ENCODE measurements at regions not wholly inside any gene's neighbourhood (a gene's known extent, or its start where the extent isn't known, plus 50 kb on each side); places are given as distances from the start of the nearest gene placed in this dataset.
"Not testable (repeated sequence)": the region's sequence is repeated elsewhere in the genome, so short reads cannot be mapped to it uniquely, and the experiment has no call there.

- no peak for DNase-seq
Measured at GRCh38 chr5:42089705-42090104, 164.6 kb downstream of the FBXO4 start.

DNA sequence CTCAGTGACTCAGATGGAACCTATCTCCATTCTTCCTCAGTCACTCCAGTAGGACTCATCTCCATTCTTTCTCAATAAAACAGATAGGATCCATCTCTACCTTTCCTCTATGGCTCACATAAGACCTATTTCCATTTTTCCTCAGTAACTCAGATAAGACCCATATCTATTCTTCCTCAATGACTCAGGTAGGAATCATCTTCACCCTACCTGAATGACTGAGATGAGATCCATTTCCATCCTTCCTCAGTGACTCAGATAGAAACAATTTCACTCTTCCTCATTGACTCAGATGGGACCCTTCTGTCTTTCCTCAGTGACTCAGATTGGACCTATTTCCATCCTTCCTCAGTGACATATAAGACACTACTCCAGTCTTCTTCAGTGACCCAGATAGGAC, 165.1 kb downstream of the FBXO4 start:
- DNase-seq = no peak

- DNase-seq = not testable (repeated sequence)
Measured at GRCh38 chr5:42099846-42100245, 174.8 kb downstream of the FBXO4 start.

DNA sequence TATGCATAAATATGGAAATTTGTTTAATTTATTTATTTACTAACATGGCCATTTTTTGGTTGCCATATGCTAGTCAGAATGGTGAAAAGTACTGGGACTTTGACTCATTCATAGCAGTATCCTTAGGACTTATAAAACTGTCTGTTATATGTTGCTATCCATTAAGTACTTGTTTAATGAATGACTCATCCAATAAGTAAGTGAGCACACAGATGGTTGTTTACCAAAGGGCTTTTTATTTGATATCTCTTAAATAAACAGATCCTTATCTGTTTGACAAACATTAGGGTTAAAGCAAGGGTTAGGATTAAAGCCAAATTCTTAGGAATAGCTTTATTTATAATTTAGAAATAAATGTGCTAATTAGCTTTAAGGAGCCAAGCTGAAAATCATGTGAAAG, 183.4 kb downstream of the FBXO4 start:
- DNase-seq = no peak

DNA sequence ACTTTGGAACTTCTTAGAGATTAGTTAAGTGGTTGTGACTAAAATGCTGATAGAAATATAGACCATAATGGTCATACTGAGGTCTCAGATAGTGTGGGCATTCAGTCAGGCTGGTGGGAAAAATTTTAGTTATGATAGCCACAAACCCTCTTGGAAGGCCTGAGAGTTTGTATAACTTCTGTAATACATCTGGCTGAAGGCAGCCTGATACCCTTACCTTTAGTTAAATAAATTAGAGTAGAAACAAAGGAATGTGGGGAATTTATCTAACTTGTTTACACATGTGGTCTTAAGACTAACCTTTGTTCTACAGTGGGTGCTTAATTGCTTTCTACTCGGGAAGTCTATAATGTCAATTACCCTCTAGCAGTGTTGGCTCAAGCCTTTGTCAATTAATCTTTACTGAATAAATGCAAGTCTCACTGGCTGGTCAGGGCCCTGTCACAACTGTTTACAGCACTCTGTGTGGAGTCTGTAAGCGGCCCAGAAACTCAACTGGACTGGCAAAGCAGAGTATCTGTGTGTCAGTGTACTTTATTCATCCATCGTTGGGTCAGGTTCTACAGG, 184.0 kb downstream of the FBXO4 start:
- no peak for DNase-seq

GRCh38 chr5:42115721-42116120, 190.6 kb downstream of the FBXO4 start:
- not testable (repeated sequence) for DNase-seq

GRCh38 chr5:42120070-42120469, 195.0 kb downstream of the FBXO4 start:
- no peak for DNase-seq

DNA sequence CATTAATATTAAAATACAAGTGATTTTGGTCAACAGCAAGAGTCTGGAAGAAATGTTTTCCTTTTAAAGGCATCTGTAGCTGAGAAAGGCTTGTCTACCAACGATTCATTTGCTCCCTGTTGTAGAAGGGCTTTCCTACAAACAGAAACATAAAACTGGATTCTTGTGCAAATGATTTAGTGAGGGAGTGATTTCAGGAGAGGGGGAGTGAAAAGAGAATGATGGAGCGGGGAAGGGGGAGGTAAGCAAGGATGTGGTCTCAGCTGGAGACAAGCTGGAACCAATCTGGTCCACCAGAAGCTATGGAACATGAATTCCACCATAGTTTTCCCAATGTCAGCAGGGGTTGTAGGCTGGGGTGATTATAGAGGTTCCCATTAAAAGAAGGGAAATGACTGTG, 196.3 kb downstream of the FBXO4 start:
- DNase-seq = no peak

DNA sequence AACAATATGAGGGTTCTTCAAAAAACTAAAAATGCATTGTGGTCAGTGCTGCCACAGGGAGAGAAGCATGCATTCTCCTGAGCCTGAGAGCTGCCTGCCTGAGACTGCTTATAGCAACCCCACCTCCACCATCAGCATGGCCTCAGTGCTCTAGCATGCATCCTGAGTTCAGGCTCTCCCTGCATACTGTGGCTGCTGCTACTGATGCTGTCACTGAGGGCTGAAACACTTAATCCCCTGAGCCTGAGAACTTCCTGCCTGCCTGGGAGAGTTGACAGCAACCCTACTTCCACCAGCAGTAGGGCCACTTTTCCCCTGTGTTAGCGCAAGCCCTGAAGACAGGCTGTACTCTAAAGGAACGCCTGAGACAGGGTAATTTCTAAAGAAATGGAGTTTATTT, 206.0 kb downstream of the FBXO4 start:
- no peak for DNase-seq

- no peak for DNase-seq
Measured at GRCh38 chr5:42143361-42143760, 218.3 kb downstream of the FBXO4 start.

GRCh38 chr5:42148813-42149212, 223.7 kb downstream of the FBXO4 start:
- DNase-seq = no peak

DNA sequence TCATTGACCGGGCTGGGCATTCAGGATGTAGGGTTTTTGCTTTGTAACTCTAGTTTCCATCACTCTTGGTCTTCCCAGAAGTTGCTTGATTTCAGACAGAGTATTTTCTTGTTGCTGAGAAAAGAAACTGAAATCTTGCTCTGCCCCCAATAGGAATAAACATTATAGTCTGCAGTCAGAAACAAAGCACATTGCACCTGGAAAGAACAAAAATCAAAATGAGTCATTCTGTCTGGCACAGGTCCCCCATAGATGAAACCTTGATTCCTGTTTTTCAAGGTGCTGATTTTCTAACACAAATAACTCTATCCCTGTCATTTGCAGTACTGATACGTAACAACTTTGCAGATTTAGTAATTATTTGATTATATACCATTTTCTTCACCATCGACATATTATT, 232.1 kb downstream of the FBXO4 start:
- DNase-seq = no peak

GRCh38 chr5:42163083-42163482, 238.0 kb downstream of the FBXO4 start:
- DNase-seq = no peak

DNA sequence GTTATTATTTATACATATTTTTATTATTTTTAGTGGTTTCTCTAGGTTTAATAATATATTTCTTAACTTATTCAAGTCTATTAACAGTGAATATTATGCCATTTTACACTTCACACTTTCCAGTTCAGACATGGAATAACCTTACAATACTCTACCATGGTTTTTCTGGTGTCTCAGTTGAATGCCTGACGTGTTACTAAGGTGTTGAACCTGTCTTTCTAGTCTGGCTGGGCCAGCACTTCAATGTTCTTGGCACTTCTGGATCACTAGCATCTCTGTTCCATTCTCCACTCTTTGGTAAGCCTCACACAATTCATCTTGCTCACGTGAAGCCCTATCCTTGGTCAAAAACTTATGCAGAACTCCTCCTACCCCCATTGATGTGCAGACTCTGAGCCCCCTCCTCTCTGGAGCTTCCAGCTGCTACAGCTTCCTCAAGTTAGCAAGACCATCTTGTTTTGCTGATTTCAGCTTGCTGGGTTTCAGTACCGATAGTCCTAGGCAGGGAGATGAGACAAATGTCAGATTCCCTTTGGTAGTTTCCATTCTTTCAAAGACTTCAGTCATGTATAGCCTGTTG, 243.1 kb downstream of the FBXO4 start:
- DNase-seq = no peak

- DNase-seq = not testable (repeated sequence)
Measured at GRCh38 chr5:42176118-42176517, 247.1 kb upstream of the GHR start.

- DNase-seq = not testable (repeated sequence)
Measured at GRCh38 chr5:42179843-42180242, 243.4 kb upstream of the GHR start.

DNA sequence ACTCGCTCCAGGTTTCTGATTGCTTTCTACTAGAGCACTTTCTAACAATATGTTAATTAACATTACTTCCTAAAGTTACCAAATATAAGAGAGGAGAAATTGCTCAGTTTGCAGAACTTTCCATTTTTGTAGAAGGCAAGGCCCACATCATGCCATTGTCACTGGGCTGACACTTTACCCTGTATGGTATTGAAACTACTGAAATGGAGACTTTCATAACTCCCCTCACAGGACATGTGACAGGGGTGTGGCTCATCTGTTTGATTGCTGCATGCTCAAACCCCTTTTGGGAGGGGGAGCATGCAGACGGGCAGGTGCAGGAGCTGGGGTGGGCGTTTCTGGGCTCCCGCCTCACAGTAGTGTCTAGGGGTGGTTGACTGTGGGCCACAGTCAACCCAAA, 206.3 kb upstream of the GHR start:
- no peak for DNase-seq

DNA sequence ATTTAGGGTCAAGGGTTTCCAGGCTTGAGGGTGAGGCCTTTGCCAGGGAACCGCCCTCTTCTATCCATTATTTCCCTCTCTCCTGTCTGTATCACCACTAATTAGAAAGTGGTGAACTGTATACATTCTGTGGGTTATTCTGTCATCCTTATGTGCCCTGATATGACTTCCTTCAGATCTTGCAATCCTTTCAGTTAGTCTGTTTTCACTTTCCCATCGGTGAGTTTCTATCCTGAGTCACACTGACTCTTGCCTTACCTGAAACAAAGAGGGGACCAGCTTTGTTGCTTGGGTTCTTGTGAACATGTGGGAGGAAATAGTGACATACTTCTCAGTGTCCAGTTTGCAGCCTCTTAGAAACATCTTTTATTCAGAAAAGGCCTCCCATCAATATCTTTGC, 205.4 kb upstream of the GHR start:
- DNase-seq = no peak

DNA sequence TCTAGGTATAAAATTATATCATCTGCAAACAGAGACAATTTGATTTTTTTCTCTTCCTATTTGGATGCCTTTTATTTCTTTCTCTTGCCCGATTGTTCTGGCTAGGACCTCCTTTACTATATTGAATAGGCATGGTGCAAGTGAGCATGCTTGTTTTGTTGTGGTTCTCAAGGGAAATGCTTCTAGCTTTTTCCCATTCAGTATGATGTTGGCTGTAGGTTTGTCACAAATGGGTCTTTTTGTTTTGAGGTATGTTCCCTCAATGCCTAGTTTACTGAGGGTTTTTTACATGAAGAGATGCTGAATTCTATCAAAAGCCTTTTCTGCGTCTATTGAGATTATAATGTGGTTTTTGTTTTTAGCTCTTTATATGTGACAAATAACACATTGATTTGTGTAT, 198.2 kb upstream of the GHR start:
- no peak for DNase-seq

DNA sequence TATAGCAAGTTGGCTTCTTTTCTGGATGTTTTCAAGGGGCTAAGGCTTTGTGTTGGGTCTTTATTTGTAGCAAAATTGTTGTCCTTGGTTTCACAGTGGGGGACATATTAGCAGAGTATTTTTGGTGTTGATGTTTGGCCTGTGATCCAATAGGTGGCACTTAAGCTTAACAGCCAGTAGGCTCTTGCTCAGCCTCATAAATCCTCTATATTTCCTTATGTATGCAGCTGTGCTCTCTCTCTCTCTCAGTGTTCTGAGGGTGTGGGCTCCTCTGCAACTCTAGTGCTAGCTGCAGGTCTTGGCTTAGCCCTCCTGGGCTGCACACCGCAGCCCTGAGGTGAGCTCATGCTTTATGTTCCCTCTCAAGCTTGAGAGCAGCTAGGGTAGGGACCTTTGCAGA, 195.0 kb upstream of the GHR start:
- no peak for DNase-seq

- DNase-seq = no peak
Measured at GRCh38 chr5:42230839-42231238, 192.4 kb upstream of the GHR start.

GRCh38 chr5:42235241-42235640, 188.0 kb upstream of the GHR start:
- DNase-seq = no peak

DNA sequence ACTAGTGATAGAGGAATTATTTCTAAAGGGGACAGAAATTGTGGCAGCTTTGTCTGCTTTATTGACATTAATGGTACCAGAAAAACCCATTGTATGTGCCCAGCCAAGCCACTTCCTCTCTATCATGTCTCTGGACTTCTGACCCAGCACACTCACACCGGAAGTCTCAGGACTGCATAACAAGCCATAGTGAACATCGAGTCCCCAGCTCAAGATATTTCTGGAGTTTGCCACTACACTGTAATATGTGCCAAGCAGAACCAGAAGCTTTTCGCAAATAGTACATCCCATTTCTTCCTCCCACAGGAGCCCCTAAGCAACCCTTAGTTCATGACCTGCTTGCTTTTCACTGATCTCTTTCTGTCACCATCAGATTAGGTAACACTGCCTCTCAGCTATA, 187.4 kb upstream of the GHR start:
- DNase-seq = no peak

DNA sequence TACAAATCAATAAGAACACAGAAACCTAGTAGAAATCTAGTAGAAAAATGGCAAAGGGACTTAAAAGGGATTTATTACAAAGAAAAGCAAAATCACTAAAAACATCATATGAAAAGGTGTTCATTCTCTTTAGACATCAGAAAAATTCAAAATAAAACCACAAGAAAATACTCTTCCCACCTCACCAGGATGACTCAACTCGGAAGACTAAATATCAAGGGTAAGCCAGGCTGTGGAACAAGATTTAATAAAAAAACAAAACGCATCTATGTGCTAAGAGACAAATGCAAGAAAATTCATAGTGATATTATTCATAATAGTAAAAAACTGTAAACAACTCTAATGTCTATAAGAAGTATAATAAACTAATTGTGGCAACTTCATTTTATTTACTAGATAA, 181.6 kb upstream of the GHR start:
- no peak for DNase-seq

DNA sequence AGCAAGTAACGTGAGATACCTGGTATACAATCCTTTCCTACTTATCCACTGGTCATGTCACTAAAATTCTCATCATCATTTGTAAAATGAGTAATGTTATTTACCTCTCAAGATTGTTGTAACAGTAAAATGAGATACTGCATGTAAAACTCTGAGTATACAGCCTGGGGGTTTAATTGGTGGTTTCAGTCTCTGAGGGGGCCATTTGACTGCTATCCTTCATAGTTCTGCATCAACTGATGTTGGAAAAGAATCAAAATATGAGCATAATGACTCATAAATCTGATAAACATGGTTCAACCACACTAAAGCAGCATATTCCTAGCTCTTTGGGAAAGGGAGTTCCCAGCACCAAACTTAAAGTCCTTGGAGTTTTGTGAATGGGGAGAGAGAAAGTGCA, 181.0 kb upstream of the GHR start:
- DNase-seq = no peak

All from hippocampal formation (tissue), 2 donors.